ENCODE measurements at regions not wholly inside any gene's neighbourhood (a gene's known extent, or its start where the extent isn't known, plus 50 kb on each side); places are given as distances from the start of the nearest gene placed in this dataset.

DNA sequence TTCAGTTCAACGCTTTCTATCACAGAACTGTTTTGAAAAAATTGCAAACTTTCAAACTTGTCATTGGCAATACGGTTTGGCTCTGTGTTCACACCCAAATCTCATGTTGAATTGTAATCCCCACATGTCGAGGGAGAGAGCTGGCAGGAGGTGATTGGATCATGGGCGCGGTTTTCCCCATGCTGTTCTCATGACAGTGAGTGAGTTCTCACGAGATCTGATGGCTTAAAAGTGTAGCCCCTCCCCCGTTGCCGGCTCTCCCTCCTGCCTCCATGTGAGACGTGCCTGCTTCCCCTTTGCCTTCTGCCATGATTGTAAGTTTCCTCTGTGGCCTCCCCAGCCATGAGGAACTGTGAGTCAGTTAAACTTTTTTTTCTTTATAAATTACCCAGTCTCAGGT, 1144.0 kb downstream of the BRD1 start:
- H3K4me1 ChIP-seq (ENCODE audit: insufficient read depth, low read length), result peaks cover 7% of the 10 kb centered on the region; the same call in 1 of the 2 replicates
- no peaks in the 10 kb centered on the region for H3K27me3 ChIP-seq (ENCODE audit: insufficient read depth, low read length)
- H3K9me3 ChIP-seq (ENCODE audit: insufficient read depth, low read depth, low read length), result no peaks in the 10 kb centered on the region
- H3K4me3 ChIP-seq (ENCODE audit: low read length), result no peak overlapping the region
- H3K36me3 ChIP-seq (ENCODE audit: insufficient read depth, low read depth, low read length), result no peaks in the 10 kb centered on the region
- H3K9ac ChIP-seq (ENCODE audit: low read depth, low read length), result no peak overlapping the region
- H3K27ac ChIP-seq (ENCODE audit: low read length), result no peak overlapping the region

DNA sequence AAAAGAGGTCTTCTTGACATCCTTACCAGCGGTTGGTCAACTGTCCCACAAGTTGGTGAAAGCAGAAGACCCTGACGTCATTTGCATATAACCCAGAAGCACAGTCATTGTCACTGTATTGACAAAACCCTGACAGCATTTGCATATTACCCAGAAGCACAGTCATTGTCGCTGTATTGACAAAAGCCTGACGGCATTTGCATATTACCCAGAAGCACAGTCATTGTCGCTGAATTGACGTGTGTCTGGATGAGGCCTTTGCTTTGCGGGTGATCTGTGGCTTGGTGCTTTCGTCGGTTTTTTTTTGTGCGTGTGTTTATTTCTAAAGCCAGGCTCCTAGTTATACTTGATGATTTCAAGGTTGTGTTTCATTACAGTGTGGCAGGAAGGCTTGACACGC, 1145.2 kb downstream of the BRD1 start:
- Histone ChIP-seq H3K27me3 (ENCODE audit: insufficient read depth, low read length) (no peaks in the 10 kb centered on the region), H3K9ac (ENCODE audit: low read depth, low read length) (no peak overlapping the region), H3K4me1 (ENCODE audit: insufficient read depth, low read length) (peaks cover 7% of the 10 kb centered on the region; the same call in 1 of the 2 replicates), H3K27ac (ENCODE audit: low read length) (no peak overlapping the region), H3K36me3 (ENCODE audit: insufficient read depth, low read depth, low read length) (no peaks in the 10 kb centered on the region), H3K9me3 (ENCODE audit: insufficient read depth, low read depth, low read length) (no peaks in the 10 kb centered on the region), H3K4me3 (ENCODE audit: low read length) (no peak overlapping the region)

DNA sequence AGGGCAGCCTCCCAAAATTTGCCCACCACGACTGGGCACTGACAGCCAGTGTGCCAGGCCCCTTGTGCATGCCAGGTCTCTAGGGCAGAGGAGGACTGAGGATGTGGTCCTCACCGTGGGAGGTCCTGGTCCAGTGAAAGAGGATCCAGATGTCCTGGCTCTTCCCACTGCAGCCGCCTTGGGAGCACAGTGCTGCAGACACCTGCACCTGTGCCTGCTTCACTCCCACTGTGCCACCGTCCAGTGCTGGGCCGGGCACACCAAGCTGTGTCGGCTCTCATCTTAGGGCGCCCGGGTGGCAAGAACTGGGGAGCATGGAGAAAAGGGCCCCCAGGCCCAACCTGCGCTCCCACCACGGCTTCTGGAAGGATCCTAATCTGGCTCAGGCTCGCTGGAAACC, 1147.1 kb downstream of the BRD1 start:
- H3K9ac ChIP-seq (ENCODE audit: low read depth, low read length), result no peak overlapping the region
- H3K9me3 ChIP-seq (ENCODE audit: insufficient read depth, low read depth, low read length), result no peaks in the 10 kb centered on the region
- no peak overlapping the region for H3K27ac ChIP-seq (ENCODE audit: low read length)

DNA sequence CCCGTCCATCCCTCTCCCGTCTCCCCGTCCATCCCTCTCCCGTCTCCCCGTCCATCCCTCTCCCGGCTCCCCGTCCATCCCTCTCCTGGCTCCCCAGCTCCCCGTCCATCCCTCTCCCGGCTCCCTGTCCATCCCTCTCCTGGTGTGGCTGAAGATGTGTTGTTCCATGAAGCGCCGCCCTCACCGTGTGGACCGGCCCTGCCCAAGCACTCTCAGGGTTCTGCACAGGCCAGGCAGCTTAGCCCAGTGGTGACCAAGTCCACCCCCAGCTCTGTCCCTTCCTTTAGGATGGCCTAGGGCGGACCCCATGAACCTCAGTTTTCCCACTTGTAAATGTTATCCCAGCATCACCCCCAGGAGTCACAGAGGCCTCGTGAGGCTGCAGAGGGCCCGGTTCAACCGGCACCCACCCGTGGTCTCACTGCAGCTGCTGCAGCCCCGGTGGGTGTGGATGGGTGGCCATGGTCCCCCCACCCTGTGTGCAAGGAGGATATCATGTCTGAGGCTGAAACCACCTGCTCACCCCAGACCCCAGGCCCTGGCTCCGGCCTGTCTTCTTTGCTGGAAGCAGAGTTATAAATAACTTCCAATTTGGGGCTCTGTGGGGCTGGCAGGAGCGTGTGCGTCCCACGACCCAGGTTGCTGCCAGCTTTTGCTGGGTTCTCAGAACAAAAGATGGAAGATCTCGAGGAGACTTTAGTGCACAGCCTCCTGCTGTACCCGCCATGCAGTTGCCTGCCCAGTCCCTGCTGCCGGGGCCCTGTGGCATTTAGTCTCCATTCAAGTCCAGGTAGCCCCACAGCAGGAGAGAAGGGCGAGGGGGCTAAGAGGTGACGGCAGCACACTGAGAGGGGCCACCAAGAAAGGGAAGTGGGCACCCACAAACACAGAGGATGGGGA, 1147.8 kb downstream of the BRD1 start:
- Histone ChIP-seq H3K9ac (ENCODE audit: low read depth, low read length) (no peak overlapping the region), H3K36me3 (ENCODE audit: insufficient read depth, low read depth, low read length) (no peaks in the 10 kb centered on the region), H3K4me1 (ENCODE audit: insufficient read depth, low read length) (peaks cover 3% of the 10 kb centered on the region; the same call in 1 of the 2 replicates), H3K27ac (ENCODE audit: low read length) (no peak overlapping the region), H3K4me3 (ENCODE audit: low read length) (no peak overlapping the region), H3K27me3 (ENCODE audit: insufficient read depth, low read length) (no peaks in the 10 kb centered on the region), H3K9me3 (ENCODE audit: insufficient read depth, low read depth, low read length) (no peaks in the 10 kb centered on the region)

More for the DNA sequence above, 1147.1 kb downstream of the BRD1 start:
- peaks cover 7% of the 10 kb centered on the region; the same call in 1 of the 2 replicates for H3K4me1 ChIP-seq (ENCODE audit: insufficient read depth, low read length)
- H3K36me3 ChIP-seq (ENCODE audit: insufficient read depth, low read depth, low read length), result no peaks in the 10 kb centered on the region
- H3K27me3 ChIP-seq (ENCODE audit: insufficient read depth, low read length), result no peaks in the 10 kb centered on the region
- H3K4me3 ChIP-seq (ENCODE audit: low read length), result no peak overlapping the region

DNA sequence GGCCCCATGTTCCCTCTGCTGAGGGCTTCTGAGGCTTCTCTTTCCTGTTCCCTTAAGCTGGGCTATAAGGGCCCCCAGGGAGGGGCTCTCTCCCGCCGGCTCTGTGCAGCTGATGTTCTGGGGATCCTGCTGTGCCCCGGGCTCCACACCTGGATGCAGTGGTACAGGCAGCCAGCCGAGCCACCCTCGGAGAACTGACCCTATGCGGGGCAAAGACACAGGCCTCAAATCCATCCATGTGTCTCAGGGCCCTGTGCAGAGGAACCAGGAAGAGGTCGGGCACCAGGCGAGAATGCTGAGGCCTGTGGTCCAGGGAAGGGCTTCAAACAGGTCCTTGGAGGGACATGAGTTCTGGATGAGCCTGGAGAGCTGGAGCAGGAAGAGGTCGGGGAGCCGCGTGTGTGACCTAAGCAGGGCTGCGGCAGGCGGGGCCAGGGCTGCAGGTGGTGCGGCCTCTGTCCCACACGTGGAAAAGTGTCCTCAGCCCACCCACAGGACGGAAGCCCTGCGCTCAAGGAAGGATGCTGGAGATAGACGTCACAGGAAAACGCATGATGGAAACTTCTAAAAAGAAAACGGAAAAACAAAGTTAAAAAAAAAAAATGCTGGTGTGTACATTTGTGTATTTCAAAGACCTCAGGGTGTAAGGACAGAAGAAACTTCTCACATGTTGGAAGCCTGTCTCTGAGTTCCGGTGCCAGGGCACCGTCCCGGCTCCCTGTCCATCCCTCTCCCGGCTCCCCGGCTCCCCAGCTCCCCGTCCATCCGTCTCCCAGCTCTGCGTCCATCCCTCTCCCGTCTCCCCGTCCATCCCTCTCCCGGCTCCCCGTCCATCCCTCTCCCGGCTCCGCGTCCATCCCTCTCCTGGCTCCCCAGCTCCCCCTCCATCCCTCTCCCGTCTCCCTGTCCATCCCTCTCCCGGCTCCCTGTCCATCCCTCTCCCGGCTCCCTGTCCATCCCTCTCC, 1149.2 kb downstream of the BRD1 start:
- Histone ChIP-seq H3K9ac (ENCODE audit: low read depth, low read length) (no peak overlapping the region), H3K27ac (ENCODE audit: low read length) (no peak overlapping the region)

DNA sequence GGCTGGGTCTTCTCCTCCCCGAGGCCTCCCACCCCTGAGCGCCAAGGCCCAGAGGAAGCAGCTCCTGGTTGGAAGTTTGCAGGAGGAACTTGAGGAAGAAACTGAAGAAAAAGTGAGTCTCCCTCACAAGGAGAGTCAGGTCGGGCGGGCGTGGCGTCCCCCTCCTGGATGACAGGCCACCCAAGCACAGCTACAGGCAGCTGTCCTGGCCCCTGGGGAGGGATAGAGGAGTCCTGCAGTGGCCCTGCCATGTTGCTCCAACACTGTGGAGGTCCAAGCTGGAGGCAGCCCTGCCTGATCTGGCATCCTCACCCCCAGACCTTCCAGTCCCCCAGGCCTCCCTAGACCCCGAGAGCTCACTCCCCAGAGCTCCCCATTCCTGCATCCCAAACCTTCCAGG, 1150.1 kb downstream of the BRD1 start:
- no peaks in the 10 kb centered on the region for H3K36me3 ChIP-seq (ENCODE audit: insufficient read depth, low read depth, low read length)
- no peak overlapping the region for H3K9ac ChIP-seq (ENCODE audit: low read depth, low read length)
- H3K27me3 ChIP-seq (ENCODE audit: insufficient read depth, low read length), result no peaks in the 10 kb centered on the region
- no peak overlapping the region for H3K4me3 ChIP-seq (ENCODE audit: low read length)
- H3K27ac ChIP-seq (ENCODE audit: low read length), result no peak overlapping the region
- H3K4me1 ChIP-seq (ENCODE audit: insufficient read depth, low read length), result no peaks in the 10 kb centered on the region
- peaks cover 3% of the 10 kb centered on the region; the same call in 1 of the 2 replicates for H3K9me3 ChIP-seq (ENCODE audit: insufficient read depth, low read depth, low read length)

More for the DNA sequence above, 1149.2 kb downstream of the BRD1 start:
- Histone ChIP-seq H3K27me3 (ENCODE audit: insufficient read depth, low read length) (no peaks in the 10 kb centered on the region), H3K4me1 (ENCODE audit: insufficient read depth, low read length) (no peaks in the 10 kb centered on the region), H3K9me3 (ENCODE audit: insufficient read depth, low read depth, low read length) (no peaks in the 10 kb centered on the region), H3K36me3 (ENCODE audit: insufficient read depth, low read depth, low read length) (no peaks in the 10 kb centered on the region), H3K4me3 (ENCODE audit: low read length) (no peak overlapping the region)

DNA sequence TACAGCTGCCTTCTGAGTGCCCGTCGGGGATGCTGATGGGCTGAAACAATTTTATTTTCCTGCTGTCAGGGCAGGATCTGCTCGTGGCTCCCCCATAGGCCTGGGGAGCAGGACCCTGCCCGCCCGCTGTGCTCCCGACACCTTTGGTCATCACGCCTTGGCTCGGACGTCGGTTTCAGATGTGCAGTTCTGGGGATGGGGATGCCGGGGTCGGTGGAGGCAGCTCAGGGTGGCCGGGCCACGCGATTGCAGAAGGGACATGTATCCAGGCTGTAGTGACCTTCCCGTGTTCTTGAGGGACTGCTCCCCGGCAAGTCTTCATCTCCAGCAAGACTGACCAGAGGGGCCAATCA, 1150.5 kb downstream of the BRD1 start:
- Histone ChIP-seq H3K9me3 (ENCODE audit: insufficient read depth, low read depth, low read length) (peaks cover 7% of the 10 kb centered on the region; the same call in 1 of the 2 replicates), H3K36me3 (ENCODE audit: insufficient read depth, low read depth, low read length) (no peaks in the 10 kb centered on the region), H3K4me1 (ENCODE audit: insufficient read depth, low read length) (no peaks in the 10 kb centered on the region), H3K27me3 (ENCODE audit: insufficient read depth, low read length) (no peaks in the 10 kb centered on the region), H3K9ac (ENCODE audit: low read depth, low read length) (no peak overlapping the region), H3K4me3 (ENCODE audit: low read length) (no peak overlapping the region), H3K27ac (ENCODE audit: low read length) (no peak overlapping the region)

DNA sequence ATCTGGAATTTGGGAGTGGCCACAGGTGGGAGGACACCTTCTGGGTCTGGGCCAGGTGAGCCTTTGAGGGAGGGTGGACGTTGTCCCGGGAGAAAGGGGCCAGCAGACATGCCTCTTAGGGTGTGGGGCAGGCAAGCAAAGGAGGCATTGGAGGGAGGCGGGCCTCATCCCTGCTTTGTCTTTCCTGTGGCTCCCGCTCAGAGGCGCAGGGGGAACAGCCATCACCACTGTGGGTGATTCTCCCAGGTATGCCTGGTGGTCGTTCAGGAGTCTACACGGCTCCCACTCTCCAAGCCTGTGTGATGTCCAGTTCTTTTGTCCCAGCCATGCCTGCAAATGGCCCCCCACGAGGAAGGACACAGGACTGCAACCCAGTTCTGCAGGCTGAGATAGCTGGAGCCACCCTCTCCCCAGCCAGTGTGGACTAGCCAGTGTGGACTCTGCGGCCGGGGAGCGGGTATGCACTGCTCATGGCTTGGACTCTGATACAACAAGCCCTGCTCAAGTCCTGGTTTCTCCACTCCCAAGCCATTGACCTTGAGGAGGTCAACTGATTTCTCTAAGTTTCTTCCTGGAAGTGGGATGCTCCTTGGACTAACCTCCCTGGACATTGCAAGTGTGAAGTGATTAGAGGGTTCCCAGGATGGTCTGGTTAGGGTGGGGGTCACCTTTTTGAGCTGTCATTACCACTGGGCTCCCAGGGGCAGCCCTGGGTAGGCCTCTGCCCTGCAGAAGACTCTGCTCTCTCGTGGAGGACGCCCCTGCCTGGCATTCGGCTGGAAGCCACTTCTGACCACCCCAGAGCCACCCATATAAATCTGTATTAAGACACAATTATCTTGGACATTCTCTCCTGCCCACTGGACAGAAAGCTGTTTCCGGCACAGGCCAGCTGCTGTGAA, 1151.2 kb downstream of the BRD1 start:
- Histone ChIP-seq H3K27me3 (ENCODE audit: insufficient read depth, low read length) (no peaks in the 10 kb centered on the region), H3K27ac (ENCODE audit: low read length) (no peak overlapping the region), H3K36me3 (ENCODE audit: insufficient read depth, low read depth, low read length) (no peaks in the 10 kb centered on the region), H3K9ac (ENCODE audit: low read depth, low read length) (no peak overlapping the region), H3K9me3 (ENCODE audit: insufficient read depth, low read depth, low read length) (peaks cover 13% of the 10 kb centered on the region; the same call in 1 of the 2 replicates), H3K4me3 (ENCODE audit: low read length) (no peak overlapping the region), H3K4me1 (ENCODE audit: insufficient read depth, low read length) (no peaks in the 10 kb centered on the region)

DNA sequence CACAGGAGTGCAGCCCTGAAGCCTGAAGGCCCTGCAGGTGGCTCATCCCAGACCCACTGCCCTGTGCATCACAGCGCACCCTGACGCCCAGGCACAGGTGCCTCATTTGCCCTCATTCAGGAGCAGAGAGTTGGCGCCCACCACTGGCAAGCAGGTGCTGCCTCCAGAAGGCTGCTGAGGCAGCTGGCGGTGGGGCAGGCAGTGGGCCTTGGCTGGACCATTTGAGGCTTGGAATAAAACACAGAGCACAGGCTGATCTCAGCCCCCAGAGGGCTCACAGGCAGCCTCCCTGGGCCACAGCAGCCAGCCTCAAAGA, 1151.9 kb downstream of the BRD1 start:
- no peaks in the 10 kb centered on the region for H3K27me3 ChIP-seq (ENCODE audit: insufficient read depth, low read length)
- no peak overlapping the region for H3K4me3 ChIP-seq (ENCODE audit: low read length)
- no peak overlapping the region for H3K9ac ChIP-seq (ENCODE audit: low read depth, low read length)
- H3K36me3 ChIP-seq (ENCODE audit: insufficient read depth, low read depth, low read length), result no peaks in the 10 kb centered on the region
- H3K9me3 ChIP-seq (ENCODE audit: insufficient read depth, low read depth, low read length), result peaks cover 15% of the 10 kb centered on the region
- no peak overlapping the region for H3K27ac ChIP-seq (ENCODE audit: low read length)
- no peaks in the 10 kb centered on the region for H3K4me1 ChIP-seq (ENCODE audit: insufficient read depth, low read length)

DNA sequence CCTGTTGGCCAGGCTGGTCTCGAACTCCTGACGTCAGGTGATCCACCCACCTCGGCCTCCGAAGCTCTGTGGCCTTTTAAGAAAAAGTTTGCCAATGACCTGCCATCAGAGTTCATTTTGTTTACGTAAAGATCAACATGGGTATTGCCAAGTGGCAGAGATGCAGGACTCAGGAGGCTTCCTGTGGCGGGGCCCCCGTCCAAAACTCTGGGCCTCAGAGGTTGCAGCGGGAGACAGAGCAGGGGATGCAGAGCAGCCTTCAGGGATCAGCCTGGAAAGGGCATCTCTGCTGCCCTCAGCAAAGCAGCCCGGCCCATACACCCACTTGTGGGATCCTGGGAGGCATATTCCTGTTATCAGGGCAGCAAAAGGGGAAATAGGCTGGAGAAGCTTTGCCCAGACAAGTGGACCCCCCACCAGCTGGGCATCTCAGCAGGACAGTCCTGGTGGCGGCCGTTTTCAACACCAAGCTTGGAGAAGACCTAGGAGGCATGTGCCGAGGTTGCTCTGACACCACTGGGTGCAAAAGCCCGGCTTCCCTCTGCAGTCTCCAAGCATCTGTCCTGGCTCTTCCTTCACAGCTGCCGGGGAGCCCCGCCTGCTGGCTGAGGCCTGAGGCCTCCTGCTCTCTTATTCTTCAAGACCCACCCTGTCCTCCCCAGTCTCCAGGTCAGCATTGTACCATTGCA, 1152.4 kb downstream of the BRD1 start:
- Histone ChIP-seq H3K27ac (ENCODE audit: low read length) (no peak overlapping the region), H3K4me3 (ENCODE audit: low read length) (no peak overlapping the region), H3K9ac (ENCODE audit: low read depth, low read length) (no peak overlapping the region), H3K4me1 (ENCODE audit: insufficient read depth, low read length) (no peaks in the 10 kb centered on the region), H3K36me3 (ENCODE audit: insufficient read depth, low read depth, low read length) (no peaks in the 10 kb centered on the region), H3K9me3 (ENCODE audit: insufficient read depth, low read depth, low read length) (peaks cover 15% of the 10 kb centered on the region), H3K27me3 (ENCODE audit: insufficient read depth, low read length) (no peaks in the 10 kb centered on the region)

Measured in iPS-20b (cell line).